Smooth muscle cell (in vitro differentiated cells): ENCODE measurements at regions not wholly inside any gene's neighbourhood (a gene's known extent, or its start where the extent isn't known, plus 50 kb on each side); places are given as distances from the start of the nearest gene placed in this dataset.

Experiments
- DNase-seq: peaks from one replicate; lab custom pipeline; 2025; ENCODE audit not compliant: unreplicated experiment; lab: John Stamatoyannopoulos, UW
- H2AFZ ChIP-seq: fragments of 200-600 bp; sonication (generic); 2 replicates; pipeline ENCODE4 v1.6.0; 2016; ENCODE audit warnings: antibody characterized with exemption, low read depth, mild to moderate bottlenecking
- H3F3A ChIP-seq: fragments of 200-600 bp; sonication (generic); 2 replicates; pipeline ENCODE4 v1.6.0; 2017; ENCODE audit warnings: antibody characterized with exemption, low read depth
- H3K27ac ChIP-seq: fragments of 200-600 bp; sonication (generic); 2 replicates; pipeline ENCODE4 v1.5.1; 2016; ENCODE audit warnings: low read depth, mild to moderate bottlenecking
- H3K27me3 ChIP-seq: fragments of 200-600 bp; sonication (generic); 2 replicates; pipeline ENCODE4 v1.6.1; 2016; ENCODE audit warnings: low read depth, mild to moderate bottlenecking
- H3K36me3 ChIP-seq: fragments of 200-600 bp; sonication (generic); 2 replicates; pipeline ENCODE4 v1.5.1; 2016; ENCODE audit warnings: low read depth
- H3K4me1 ChIP-seq: fragments of 200-600 bp; sonication (generic); 2 replicates; pipeline ENCODE4 v1.5.1; 2016; ENCODE audit warnings: low read depth
- H3K4me2 ChIP-seq: fragments of 200-600 bp; sonication (generic); 2 replicates; pipeline ENCODE4 v1.6.0; 2016; ENCODE audit warnings: mild to moderate bottlenecking
- H3K4me3 ChIP-seq: fragments of 200-600 bp; sonication (generic); 2 replicates; pipeline ENCODE4 v1.5.1; 2016; ENCODE audit warnings: mild to moderate bottlenecking
- H3K79me2 ChIP-seq: fragments of 200-600 bp; sonication (generic); 2 replicates; pipeline ENCODE4 v1.6.0; 2016; ENCODE audit warnings: low read depth, mild to moderate bottlenecking
- H3K9ac ChIP-seq: fragments of 200-600 bp; sonication (generic); 2 replicates; pipeline ENCODE4 v1.6.0; 2016; ENCODE audit warnings: low read depth
- H3K9me3 ChIP-seq: fragments of 200-600 bp; sonication (generic); replicated peaks from 2 replicates; pipeline ENCODE4 v1.5.1; 2016; ENCODE audit warnings: low read depth
- H4K20me1 ChIP-seq: fragments of 200-600 bp; sonication (generic); 2 replicates; pipeline ENCODE4 v1.6.0; 2016; ENCODE audit warnings: low read depth
- WGBS: methylation state at CpG from one replicate; pipeline ENCODE4 v1.1.7; 2016; ENCODE audit warnings: low lambda C conversion rate; 5-methylcytosine and 5-hydroxymethylcytosine counted together
- TF ChIP-seq, protein P1 (sequence below): fragments of 200-600 bp; sonication (generic); IDR thresholded peaks from 2 replicates; pipeline ENCODE4 v1.5.1; 2017; ENCODE audit warnings: borderline replicate concordance, mild to moderate bottlenecking, antibody characterized with exemption; ENCODE audit not compliant: insufficient read depth, poor library complexity, severe bottlenecking

GRCh38 chr2:40740419-40740818, 288.5 kb upstream of the SLC8A1 start:
- H3F3A ChIP-seq: no peaks in the 10 kb centered on the region
- TF ChIP-seq, protein P1, sequence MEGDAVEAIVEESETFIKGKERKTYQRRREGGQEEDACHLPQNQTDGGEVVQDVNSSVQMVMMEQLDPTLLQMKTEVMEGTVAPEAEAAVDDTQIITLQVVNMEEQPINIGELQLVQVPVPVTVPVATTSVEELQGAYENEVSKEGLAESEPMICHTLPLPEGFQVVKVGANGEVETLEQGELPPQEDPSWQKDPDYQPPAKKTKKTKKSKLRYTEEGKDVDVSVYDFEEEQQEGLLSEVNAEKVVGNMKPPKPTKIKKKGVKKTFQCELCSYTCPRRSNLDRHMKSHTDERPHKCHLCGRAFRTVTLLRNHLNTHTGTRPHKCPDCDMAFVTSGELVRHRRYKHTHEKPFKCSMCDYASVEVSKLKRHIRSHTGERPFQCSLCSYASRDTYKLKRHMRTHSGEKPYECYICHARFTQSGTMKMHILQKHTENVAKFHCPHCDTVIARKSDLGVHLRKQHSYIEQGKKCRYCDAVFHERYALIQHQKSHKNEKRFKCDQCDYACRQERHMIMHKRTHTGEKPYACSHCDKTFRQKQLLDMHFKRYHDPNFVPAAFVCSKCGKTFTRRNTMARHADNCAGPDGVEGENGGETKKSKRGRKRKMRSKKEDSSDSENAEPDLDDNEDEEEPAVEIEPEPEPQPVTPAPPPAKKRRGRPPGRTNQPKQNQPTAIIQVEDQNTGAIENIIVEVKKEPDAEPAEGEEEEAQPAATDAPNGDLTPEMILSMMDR: no peak
- no peaks in the 10 kb centered on the region for H3K36me3 ChIP-seq
- H4K20me1 ChIP-seq: no peaks in the 10 kb centered on the region
- no peak overlapping the region for H3K9ac ChIP-seq
- H3K4me1 ChIP-seq: no peaks in the 10 kb centered on the region
- DNase-seq: no peak
- no peak overlapping the region for H3K4me3 ChIP-seq
- H3K9me3 ChIP-seq: no peaks in the 10 kb centered on the region
- H3K27me3 ChIP-seq: no peaks in the 10 kb centered on the region
- no peak overlapping the region for H3K4me2 ChIP-seq
- H2AFZ ChIP-seq: no peak overlapping the region
- no peaks in the 10 kb centered on the region for H3K79me2 ChIP-seq
- WGBS: 79% methylated on average over 1 of the region's 1 CpG
- H3K27ac ChIP-seq: no peak overlapping the region

DNA sequence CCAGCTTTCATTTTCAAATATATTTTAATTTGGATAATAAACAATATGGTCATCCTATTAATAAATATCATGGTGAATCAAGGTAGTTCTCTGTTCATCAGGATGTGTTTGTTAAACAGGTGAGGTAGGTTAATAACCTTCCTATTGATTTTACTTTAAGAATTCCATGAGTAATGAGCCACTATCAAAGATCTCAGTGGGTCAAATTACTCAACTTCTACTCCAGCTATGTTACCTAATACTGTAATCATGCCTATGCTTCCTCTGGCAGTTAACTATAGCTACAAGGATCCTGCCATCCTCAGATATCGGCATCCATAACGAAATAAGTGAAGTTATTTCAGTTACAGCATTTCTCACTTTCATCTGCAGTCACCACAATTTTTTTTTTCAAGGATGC, 289.6 kb upstream of the SLC8A1 start:
- Histone ChIP-seq H3K4me1 (no peaks in the 10 kb centered on the region), H3K36me3 (no peaks in the 10 kb centered on the region), H3K27me3 (no peaks in the 10 kb centered on the region), H2AFZ (no peak overlapping the region), H3K9me3 (no peaks in the 10 kb centered on the region), H3K4me2 (no peak overlapping the region), H3K9ac (no peak overlapping the region), H4K20me1 (no peaks in the 10 kb centered on the region), H3F3A (no peaks in the 10 kb centered on the region), H3K4me3 (no peak overlapping the region), H3K27ac (no peak overlapping the region), H3K79me2 (no peaks in the 10 kb centered on the region)
- TF ChIP-seq, protein P1: no peak
- DNase-seq: no peak
- 97% methylated on average over 2 of the region's 2 CpGs for WGBS

- TF ChIP-seq, protein P1: no peak
- Histone ChIP-seq H3K36me3 (no peaks in the 10 kb centered on the region), H3F3A (no peaks in the 10 kb centered on the region), H3K4me1 (no peaks in the 10 kb centered on the region), H3K79me2 (no peaks in the 10 kb centered on the region), H3K27ac (no peak overlapping the region), H4K20me1 (no peaks in the 10 kb centered on the region), H3K27me3 (no peaks in the 10 kb centered on the region), H3K4me3 (no peak overlapping the region), H3K9me3 (no peaks in the 10 kb centered on the region), H3K4me2 (no peak overlapping the region), H3K9ac (no peak overlapping the region), H2AFZ (no peak overlapping the region)
- DNase-seq: no peak
- 89% methylated on average over 5 of the region's 5 CpGs for WGBS
Measured at GRCh38 chr2:40746191-40746590, 294.3 kb upstream of the SLC8A1 start.

DNA sequence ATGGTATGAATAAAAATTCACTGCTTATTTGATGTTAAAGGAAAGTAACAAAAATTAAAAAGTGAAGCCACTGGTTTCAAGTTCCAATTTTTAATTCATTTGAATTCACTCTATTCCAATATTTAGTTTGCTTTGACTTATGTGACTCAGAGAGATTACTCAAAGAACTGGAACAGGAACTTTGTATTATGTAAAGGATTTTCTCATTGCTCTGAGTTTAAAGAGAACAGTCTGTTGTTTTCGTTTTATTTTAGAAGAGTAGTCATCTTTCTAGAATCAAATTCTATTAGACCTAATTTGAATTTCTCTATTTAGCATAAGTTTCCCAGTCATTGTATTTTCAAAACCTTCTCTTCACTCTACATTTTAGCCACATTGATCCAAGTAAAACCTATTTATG, 300.1 kb upstream of the SLC8A1 start:
- no peak overlapping the region for H3K4me2 ChIP-seq
- H3F3A ChIP-seq: no peaks in the 10 kb centered on the region
- H3K36me3 ChIP-seq: no peaks in the 10 kb centered on the region
- no peak overlapping the region for H2AFZ ChIP-seq
- no peak overlapping the region for H3K27ac ChIP-seq
- TF ChIP-seq, protein P1: no peak
- no peaks in the 10 kb centered on the region for H3K79me2 ChIP-seq
- DNase-seq: no peak
- WGBS: 84% methylated on average over 1 of the region's 1 CpG
- no peaks in the 10 kb centered on the region for H3K27me3 ChIP-seq
- H4K20me1 ChIP-seq: no peaks in the 10 kb centered on the region
- H3K9ac ChIP-seq: no peak overlapping the region
- no peaks in the 10 kb centered on the region for H3K4me1 ChIP-seq
- no peak overlapping the region for H3K4me3 ChIP-seq
- no peaks in the 10 kb centered on the region for H3K9me3 ChIP-seq
